NCI-H345 treated with DMSO at 0.1 percent for 48 hours (cell line): ENCODE measurements at regions not wholly inside any gene's neighbourhood (a gene's known extent, or its start where the extent isn't known, plus 50 kb on each side); places are given as distances from the start of the nearest gene placed in this dataset.

Source experiments
- DNase-seq: peaks from one replicate; lab custom pipeline; 2025; ENCODE audit not compliant: unreplicated experiment; lab: John Stamatoyannopoulos, UW

- DNase-seq = no peak
These were observed 222.2 kb downstream of the PPARGC1A start for GRCh38 chr4:23667659-23668058.

- no peak for DNase-seq
These were observed 229.0 kb downstream of the PPARGC1A start for GRCh38 chr4:23660865-23661264.

- DNase-seq = no peak
These were observed 235.1 kb downstream of the PPARGC1A start for GRCh38 chr4:23654791-23655190.

- DNase-seq = no peak
These were observed 240.8 kb downstream of the PPARGC1A start for GRCh38 chr4:23648854-23649596.

- DNase-seq = no peak
These were observed 254.4 kb downstream of the PPARGC1A start for GRCh38 chr4:23635468-23635867.

- DNase-seq = peak; percentile 33
These were observed 258.4 kb downstream of the PPARGC1A start for GRCh38 chr4:23631255-23631950.

- no peak for DNase-seq
These were observed 259.7 kb downstream of the PPARGC1A start for GRCh38 chr4:23630110-23630509.

- no peak for DNase-seq
These were observed 260.4 kb downstream of the PPARGC1A start for GRCh38 chr4:23629421-23629820.

- no peak for DNase-seq
These were observed 275.5 kb downstream of the PPARGC1A start for GRCh38 chr4:23614284-23614892.

GRCh38 chr4:23613782-23614181 is 276.1 kb downstream of the PPARGC1A start:
- DNase-seq = no peak

GRCh38 chr4:23602720-23603119 is 287.1 kb downstream of the PPARGC1A start:
- DNase-seq = no peak

- no peak for DNase-seq
These were observed 295.7 kb downstream of the PPARGC1A start for GRCh38 chr4:23594125-23594524.

GRCh38 chr4:23590431-23590830 is 299.4 kb downstream of the PPARGC1A start:
- no peak for DNase-seq

GRCh38 chr4:23584024-23584423 is 305.8 kb downstream of the PPARGC1A start:
- no peak for DNase-seq

GRCh38 chr4:23582671-23583070 is 307.2 kb downstream of the PPARGC1A start:
- no peak for DNase-seq

- DNase-seq = no peak
These were observed 310.7 kb downstream of the PPARGC1A start for GRCh38 chr4:23579166-23579565.

GRCh38 chr4:23577398-23577797 is 312.4 kb downstream of the PPARGC1A start:
- DNase-seq = no peak

- no peak for DNase-seq
These were observed 317.5 kb downstream of the PPARGC1A start for GRCh38 chr4:23572382-23572781.

- DNase-seq = no peak
These were observed 322.5 kb downstream of the PPARGC1A start for GRCh38 chr4:23567338-23567737.

- DNase-seq = no peak
These were observed 329.1 kb downstream of the PPARGC1A start for GRCh38 chr4:23560748-23561147.

GRCh38 chr4:23558101-23558500 is 331.7 kb downstream of the PPARGC1A start:
- no peak for DNase-seq

GRCh38 chr4:23547601-23548000 is 342.2 kb downstream of the PPARGC1A start:
- no peak for DNase-seq
